ENCODE measurements at regions not wholly inside any gene's neighbourhood (a gene's known extent, or its start where the extent isn't known, plus 50 kb on each side); places are given as distances from the start of the nearest gene placed in this dataset.
"Not testable (repeated sequence)": the region's sequence is repeated elsewhere in the genome, so short reads cannot be mapped to it uniquely, and the experiment has no call there.

- H3F3A ChIP-seq (ENCODE audit: insufficient read depth) = no peaks in the 10 kb centered on the region
- H3K27me3 ChIP-seq (replicated peaks; ENCODE audit: insufficient read depth) = peaks cover 4% of the 10 kb centered on the region; the same call in 1 of the 2 replicates
- no peak overlapping the region for H3K4me2 ChIP-seq (ENCODE audit: unreplicated experiment)
- no peak overlapping the region for H3K27ac ChIP-seq
- no peaks in the 10 kb centered on the region for H3K9me3 ChIP-seq (ENCODE audit: low read depth)
- no peak overlapping the region for H3K9ac ChIP-seq
- H2AFZ ChIP-seq = no peak overlapping the region
- H4K20me1 ChIP-seq (ENCODE audit: insufficient read depth) = no peaks in the 10 kb centered on the region
- in situ Hi-C loops (cut with MboI) = loop anchor here (25.0 kb wide), 2 partner anchors 118 to 368 kb away; no protein-coding TSS in a partner anchor
- DNase-seq = no peak
- 53 to 56% methylated on average over 6 of the region's 6 CpGs for WGBS, 2 experiments (ENCODE audit: low coverage in 1 of 2, low lambda C conversion rate in 2 of 2, missing lambda C conversion rate in 2 of 2)
- no peaks in the 10 kb centered on the region for H3K9me2 ChIP-seq (ENCODE audit: insufficient read depth)
- TF ChIP-seq EZH2phosphoT487 (IDR thresholded peaks at IDR 0.05; ENCODE audit: insufficient read depth, low read depth) (no peak), EZH2 (IDR thresholded peaks at IDR 0.05; ENCODE audit: insufficient read depth, poor library complexity, severe bottlenecking) (no peak)
- H3K36me3 ChIP-seq (ENCODE audit: low read depth) = no peaks in the 10 kb centered on the region
- no peaks in the 10 kb centered on the region for H3K79me2 ChIP-seq (ENCODE audit: insufficient read depth)
- H3K4me3 ChIP-seq = no peak overlapping the region
- peaks cover 12% of the 10 kb centered on the region for H3K4me1 ChIP-seq (ENCODE audit: insufficient read depth)
Measured at GRCh38 chr6:134805168-134805567, 144.7 kb downstream of the ALDH8A1 start.

- H3K27ac ChIP-seq; H3K4me3 ChIP-seq; H3K79me2 ChIP-seq (ENCODE audit: insufficient read depth); H3K36me3 ChIP-seq (ENCODE audit: low read depth); H3F3A ChIP-seq (ENCODE audit: insufficient read depth); H3K27me3 ChIP-seq (replicated peaks; ENCODE audit: insufficient read depth); H3K4me2 ChIP-seq (ENCODE audit: unreplicated experiment); H3K9me3 ChIP-seq (ENCODE audit: low read depth); H3K9ac ChIP-seq; DNase-seq; H2AFZ ChIP-seq; H4K20me1 ChIP-seq (ENCODE audit: insufficient read depth); H3K4me1 ChIP-seq (ENCODE audit: insufficient read depth); H3K9me2 ChIP-seq (ENCODE audit: insufficient read depth): not testable (repeated sequence)
- in situ Hi-C loops (cut with MboI) = loop anchor here (25.0 kb wide), 2 partner anchors 117 to 367 kb away; no protein-coding TSS in a partner anchor
- WGBS, 2 experiments (ENCODE audit: low coverage in 1 of 2, low lambda C conversion rate in 2 of 2, missing lambda C conversion rate in 2 of 2) = 89 to 92% methylated on average over 10 of the region's 10 CpGs
Measured at GRCh38 chr6:134804311-134804710, 145.6 kb downstream of the ALDH8A1 start.

GRCh38 chr6:134802426-134803058, 147.4 kb downstream of the ALDH8A1 start:
- Histone ChIP-seq H3K4me1 (ENCODE audit: insufficient read depth) (no peaks in the 10 kb centered on the region), H4K20me1 (ENCODE audit: insufficient read depth) (no peaks in the 10 kb centered on the region), H3K27me3 (replicated peaks; ENCODE audit: insufficient read depth) (peaks cover 4% of the 10 kb centered on the region; the same call in 1 of the 2 replicates), H3K36me3 (ENCODE audit: low read depth) (no peaks in the 10 kb centered on the region), H3F3A (ENCODE audit: insufficient read depth) (no peaks in the 10 kb centered on the region), H3K9me2 (ENCODE audit: insufficient read depth) (no peaks in the 10 kb centered on the region), H3K9ac (no peak overlapping the region), H3K4me3 (no peak overlapping the region), H3K27ac (no peak overlapping the region), H3K9me3 (ENCODE audit: low read depth) (no peaks in the 10 kb centered on the region), H3K4me2 (ENCODE audit: unreplicated experiment) (no peak overlapping the region), H3K79me2 (ENCODE audit: insufficient read depth) (no peaks in the 10 kb centered on the region), H2AFZ (no peak overlapping the region)
- DNase-seq = no peak
- in situ Hi-C loops (cut with MboI) = loop anchor here (25.0 kb wide), 2 partner anchors 115 to 365 kb away; no protein-coding TSS in a partner anchor
- TF ChIP-seq EZH2phosphoT487 (IDR thresholded peaks at IDR 0.05; ENCODE audit: insufficient read depth, low read depth) (no peak), EZH2 (IDR thresholded peaks at IDR 0.05; ENCODE audit: insufficient read depth, poor library complexity, severe bottlenecking) (no peak)
- WGBS, 2 experiments (ENCODE audit: low coverage in 1 of 2, low lambda C conversion rate in 2 of 2, missing lambda C conversion rate in 2 of 2) = 77 to 79% methylated on average over 5 of the region's 5 CpGs

GRCh38 chr6:134797400-134798113, 152.3 kb downstream of the ALDH8A1 start:
- H3K9me2 ChIP-seq (ENCODE audit: insufficient read depth) = no peaks in the 10 kb centered on the region
- H3K27ac ChIP-seq = no peak overlapping the region
- H2AFZ ChIP-seq = no peak overlapping the region
- H3K9ac ChIP-seq = no peak overlapping the region
- H3K9me3 ChIP-seq (ENCODE audit: low read depth) = no peaks in the 10 kb centered on the region
- no peaks in the 10 kb centered on the region for H3F3A ChIP-seq (ENCODE audit: insufficient read depth)
- TF ChIP-seq EZH2phosphoT487 (IDR thresholded peaks at IDR 0.05; ENCODE audit: insufficient read depth, low read depth) = no peak
- no peaks in the 10 kb centered on the region for H3K4me1 ChIP-seq (ENCODE audit: insufficient read depth)
- H3K4me2 ChIP-seq (ENCODE audit: unreplicated experiment) = no peak overlapping the region
- H4K20me1 ChIP-seq (ENCODE audit: insufficient read depth) = no peaks in the 10 kb centered on the region
- in situ Hi-C loops (cut with MboI) = no loop called here
- 67 to 71% methylated on average over 7 of the region's 7 CpGs for WGBS, 2 experiments (ENCODE audit: low coverage in 1 of 2, low lambda C conversion rate in 2 of 2, missing lambda C conversion rate in 2 of 2)
- no peak for DNase-seq
- no peaks in the 10 kb centered on the region for H3K79me2 ChIP-seq (ENCODE audit: insufficient read depth)
- no peaks in the 10 kb centered on the region for H3K27me3 ChIP-seq (replicated peaks; ENCODE audit: insufficient read depth)
- no peaks in the 10 kb centered on the region for H3K36me3 ChIP-seq (ENCODE audit: low read depth)
- no peak overlapping the region for H3K4me3 ChIP-seq
